GM23338 (cell line): ENCODE measurements at regions not wholly inside any gene's neighbourhood (a gene's known extent, or its start where the extent isn't known, plus 50 kb on each side); places are given as distances from the start of the nearest gene placed in this dataset.

Experiments used
- ATAC-seq: fragments of 200-7000 bp; cut with Tn5 transposase; 3 replicates; pipeline ENCODE4 v1.9.1; 2020
- DNase-seq: peaks from one replicate; pipeline ENCODE4 v3.0.0-alpha.2; 2015; ENCODE audit warnings: low spot score
- H2AFZ ChIP-seq: fragments of 200-600 bp; sonication (generic); 2 replicates; pipeline ENCODE4 v1.8.0; 2016; ENCODE audit warnings: antibody characterized with exemption, mild to moderate bottlenecking, moderate library complexity
- H3F3A ChIP-seq: fragments of 200-600 bp; sonication (generic); replicated peaks from 2 replicates; pipeline ENCODE4 v1.8.0; 2017; ENCODE audit warnings: antibody characterized with exemption, mixed run types, low read depth
- H3K27ac ChIP-seq: fragments of 200-600 bp; sonication (generic); 2 replicates; pipeline ENCODE4 v1.6.1; 2016; ENCODE audit warnings: low read depth
- H3K27me3 ChIP-seq: fragments of 200-600 bp; sonication (generic); 2 replicates; pipeline ENCODE4 v1.8.0; 2016; ENCODE audit warnings: mild to moderate bottlenecking, mixed run types, moderate library complexity; ENCODE audit not compliant: insufficient read depth
- H3K36me3 ChIP-seq: fragments of 200-600 bp; sonication (generic); 2 replicates; pipeline ENCODE4 v1.8.0; 2016; ENCODE audit warnings: mild to moderate bottlenecking; ENCODE audit not compliant: insufficient read depth
- H3K4me1 ChIP-seq: fragments of 200-600 bp; sonication (generic); 2 replicates; pipeline ENCODE4 v1.8.0; 2016; ENCODE audit warnings: mild to moderate bottlenecking, moderate library complexity; ENCODE audit not compliant: insufficient read depth
- H3K4me2 ChIP-seq: fragments of 200-600 bp; sonication (generic); 2 replicates; pipeline ENCODE4 v1.7.1; 2017; ENCODE audit warnings: mixed run types
- H3K4me3 ChIP-seq: fragments of 200-600 bp; sonication (generic); 2 replicates; pipeline ENCODE4 v1.6.1; 2016; ENCODE audit warnings: mixed run types
- H3K79me2 ChIP-seq: fragments of 200-600 bp; sonication (generic); replicated peaks from 2 replicates; pipeline ENCODE4 v1.8.0; 2017; ENCODE audit warnings: mild to moderate bottlenecking; ENCODE audit not compliant: insufficient read depth
- H3K9me2 ChIP-seq: fragments of 200-600 bp; sonication (generic); 2 replicates; pipeline ENCODE4 v1.8.0; 2017; ENCODE audit not compliant: insufficient read depth
- H4K20me1 ChIP-seq: fragments of 200-600 bp; sonication (generic); replicated peaks from 2 replicates; pipeline ENCODE4 v1.8.0; 2017; ENCODE audit warnings: mild to moderate bottlenecking; ENCODE audit not compliant: insufficient read depth
- H3K27ac Mint-ChIP-seq: 2 replicates; pipeline ENCODE4 v1.8.0; 2020; ENCODE audit warnings: inconsistent platforms, mild to moderate bottlenecking, moderate library complexity, mixed read lengths
- H3K27me3 Mint-ChIP-seq: 3 replicates; pipeline ENCODE4 v1.8.0; 2022; ENCODE audit warnings: low read depth, mild to moderate bottlenecking, moderate library complexity, mixed read lengths, inconsistent platforms; ENCODE audit not compliant: insufficient read depth, poor library complexity
- H3K36me3 Mint-ChIP-seq: 3 replicates; pipeline ENCODE4 v1.8.0; 2021; ENCODE audit warnings: low read depth, mild to moderate bottlenecking, inconsistent platforms, moderate library complexity, mixed read lengths
- H3K4me1 Mint-ChIP-seq: 3 replicates; pipeline ENCODE4 v1.8.0; 2020; ENCODE audit warnings: mild to moderate bottlenecking, inconsistent platforms, mixed read lengths
- H3K4me3 Mint-ChIP-seq: 3 replicates; pipeline ENCODE4 v1.8.0; 2021; ENCODE audit warnings: moderate library complexity, mild to moderate bottlenecking, inconsistent platforms, mixed read lengths
- H3K9me3 Mint-ChIP-seq: 3 replicates; pipeline ENCODE4 v1.8.0; 2020; ENCODE audit warnings: moderate library complexity, mild to moderate bottlenecking, inconsistent platforms, mixed read lengths
- CREB1 ChIP-seq: fragments of 250-450 bp; sonication (Bioruptor Pico); IDR thresholded peaks from 2 replicates; pipeline ENCODE4 v1.5.0; 2020; ENCODE audit warnings: low read depth, mild to moderate bottlenecking, moderate library complexity
- EZH2 ChIP-seq: fragments of 200-600 bp; sonication (generic); IDR thresholded peaks from one replicate; pipeline ENCODE4 v1.8.0; 2017; ENCODE audit warnings: antibody characterized with exemption, mild to moderate bottlenecking, low read depth; ENCODE audit not compliant: unreplicated experiment
- EZH2phosphoT487 ChIP-seq: fragments of 200-600 bp; sonication (generic); IDR thresholded peaks from one replicate; pipeline ENCODE4 v1.8.1; 2018; ENCODE audit warnings: antibody characterized with exemption; ENCODE audit not compliant: unreplicated experiment
- JUNB ChIP-seq: IDR thresholded peaks from one replicate; pipeline ENCODE4 v1.6.1; 2016; ENCODE audit warnings: antibody characterized with exemption; ENCODE audit not compliant: unreplicated experiment
- NANOG ChIP-seq: IDR thresholded peaks from 2 replicates; pipeline ENCODE4 v1.6.1; 2016; ENCODE audit warnings: antibody characterized with exemption, borderline replicate concordance
- POLR2AphosphoS5 ChIP-seq: IDR thresholded peaks from 2 replicates; pipeline ENCODE4 v1.6.1; 2016; ENCODE audit warnings: antibody characterized with exemption, low read depth
- REST ChIP-seq: IDR thresholded peaks from one replicate; pipeline ENCODE4 v1.6.1; 2018; ENCODE audit warnings: antibody characterized with exemption; ENCODE audit not compliant: unreplicated experiment
- STAT1 ChIP-seq: IDR thresholded peaks from one replicate; pipeline ENCODE4 v1.6.1; 2016; ENCODE audit warnings: antibody characterized with exemption; ENCODE audit not compliant: unreplicated experiment
- ZNF114 ChIP-seq: fragments of 250-450 bp; sonication (Bioruptor Pico); IDR thresholded peaks from 2 replicates; pipeline ENCODE4 v1.5.0; 2020; ENCODE audit warnings: mild to moderate bottlenecking, moderate library complexity
- ZNF331 ChIP-seq: fragments of 250-450 bp; sonication (Bioruptor Pico); IDR thresholded peaks from 2 replicates; pipeline ENCODE4 v1.5.0; 2020; ENCODE audit warnings: low read depth, mild to moderate bottlenecking, moderate library complexity
- TF ChIP-seq, protein P1 (sequence below): IDR thresholded peaks from 2 replicates; pipeline ENCODE4 v1.6.1; 2016; ENCODE audit warnings: antibody characterized with exemption
- TF ChIP-seq, protein P2 (sequence below), 2 experiments: fragments of 200-600 bp in 1 of 2; sonication (generic) in 1 of 2; conservative IDR thresholded peaks; 2 replicates each; pipeline versions ENCODE4 v1.5.1 to v1.6.1; 2016 to 2017; ENCODE audit warnings: antibody characterized with exemption in 2 of 2, low read depth in 2 of 2, mild to moderate bottlenecking in 2 of 2, moderate library complexity in 1 of 2
- TF ChIP-seq, protein P3 (sequence below): fragments of 250-450 bp; sonication (Bioruptor Pico); IDR thresholded peaks from 2 replicates; pipeline ENCODE4 v1.5.0; 2020; ENCODE audit warnings: mild to moderate bottlenecking, moderate library complexity

- Mint-ChIP-seq H3K27me3 (peaks cover 12% of the 10 kb centered on the region), H3K36me3 (peaks cover 18% of the 10 kb centered on the region), H3K9me3 (no peaks in the 10 kb centered on the region; the same call in 2 of the 3 replicates), H3K4me1 (peaks cover 22% of the 10 kb centered on the region), H3K4me3 (no peak overlapping the region; the same call in 2 of the 3 replicates), H3K27ac (no peak overlapping the region)
- Histone ChIP-seq H3K4me1 (peaks cover 3% of the 10 kb centered on the region; the same call in 1 of the 2 replicates), H2AFZ (no peak overlapping the region), H3K9me2 (no peaks in the 10 kb centered on the region), H3F3A (no peaks in the 10 kb centered on the region), H3K4me3 (no peak overlapping the region), H3K27ac (no peak overlapping the region), H3K79me2 (peaks cover 51% of the 10 kb centered on the region), H4K20me1 (no peaks in the 10 kb centered on the region; the same call in 1 of the 2 replicates), H3K27me3 (no peaks in the 10 kb centered on the region), H3K36me3 (no peaks in the 10 kb centered on the region), H3K4me2 (no peak overlapping the region)
- DNase-seq, result no peak
- TF ChIP-seq JUNB (no peak), ZNF331 (CRISPR knock-in tag) (no peak), EZH2 (no peak), NANOG (no peak), STAT1 (no peak), ZNF114 (CRISPR knock-in tag) (no peak), CREB1 (CRISPR knock-in tag) (no peak), REST (no peak), EZH2phosphoT487 (no peak), POLR2AphosphoS5 (no peak)
- TF ChIP-seq, protein P1, sequence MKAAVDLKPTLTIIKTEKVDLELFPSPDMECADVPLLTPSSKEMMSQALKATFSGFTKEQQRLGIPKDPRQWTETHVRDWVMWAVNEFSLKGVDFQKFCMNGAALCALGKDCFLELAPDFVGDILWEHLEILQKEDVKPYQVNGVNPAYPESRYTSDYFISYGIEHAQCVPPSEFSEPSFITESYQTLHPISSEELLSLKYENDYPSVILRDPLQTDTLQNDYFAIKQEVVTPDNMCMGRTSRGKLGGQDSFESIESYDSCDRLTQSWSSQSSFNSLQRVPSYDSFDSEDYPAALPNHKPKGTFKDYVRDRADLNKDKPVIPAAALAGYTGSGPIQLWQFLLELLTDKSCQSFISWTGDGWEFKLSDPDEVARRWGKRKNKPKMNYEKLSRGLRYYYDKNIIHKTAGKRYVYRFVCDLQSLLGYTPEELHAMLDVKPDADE, result no peak
- TF ChIP-seq, protein P2, sequence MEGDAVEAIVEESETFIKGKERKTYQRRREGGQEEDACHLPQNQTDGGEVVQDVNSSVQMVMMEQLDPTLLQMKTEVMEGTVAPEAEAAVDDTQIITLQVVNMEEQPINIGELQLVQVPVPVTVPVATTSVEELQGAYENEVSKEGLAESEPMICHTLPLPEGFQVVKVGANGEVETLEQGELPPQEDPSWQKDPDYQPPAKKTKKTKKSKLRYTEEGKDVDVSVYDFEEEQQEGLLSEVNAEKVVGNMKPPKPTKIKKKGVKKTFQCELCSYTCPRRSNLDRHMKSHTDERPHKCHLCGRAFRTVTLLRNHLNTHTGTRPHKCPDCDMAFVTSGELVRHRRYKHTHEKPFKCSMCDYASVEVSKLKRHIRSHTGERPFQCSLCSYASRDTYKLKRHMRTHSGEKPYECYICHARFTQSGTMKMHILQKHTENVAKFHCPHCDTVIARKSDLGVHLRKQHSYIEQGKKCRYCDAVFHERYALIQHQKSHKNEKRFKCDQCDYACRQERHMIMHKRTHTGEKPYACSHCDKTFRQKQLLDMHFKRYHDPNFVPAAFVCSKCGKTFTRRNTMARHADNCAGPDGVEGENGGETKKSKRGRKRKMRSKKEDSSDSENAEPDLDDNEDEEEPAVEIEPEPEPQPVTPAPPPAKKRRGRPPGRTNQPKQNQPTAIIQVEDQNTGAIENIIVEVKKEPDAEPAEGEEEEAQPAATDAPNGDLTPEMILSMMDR (conservative IDR thresholded peaks at IDR 0.05; ENCODE audit: low read depth in 2 of 2), result no peak
- TF ChIP-seq, protein P3, sequence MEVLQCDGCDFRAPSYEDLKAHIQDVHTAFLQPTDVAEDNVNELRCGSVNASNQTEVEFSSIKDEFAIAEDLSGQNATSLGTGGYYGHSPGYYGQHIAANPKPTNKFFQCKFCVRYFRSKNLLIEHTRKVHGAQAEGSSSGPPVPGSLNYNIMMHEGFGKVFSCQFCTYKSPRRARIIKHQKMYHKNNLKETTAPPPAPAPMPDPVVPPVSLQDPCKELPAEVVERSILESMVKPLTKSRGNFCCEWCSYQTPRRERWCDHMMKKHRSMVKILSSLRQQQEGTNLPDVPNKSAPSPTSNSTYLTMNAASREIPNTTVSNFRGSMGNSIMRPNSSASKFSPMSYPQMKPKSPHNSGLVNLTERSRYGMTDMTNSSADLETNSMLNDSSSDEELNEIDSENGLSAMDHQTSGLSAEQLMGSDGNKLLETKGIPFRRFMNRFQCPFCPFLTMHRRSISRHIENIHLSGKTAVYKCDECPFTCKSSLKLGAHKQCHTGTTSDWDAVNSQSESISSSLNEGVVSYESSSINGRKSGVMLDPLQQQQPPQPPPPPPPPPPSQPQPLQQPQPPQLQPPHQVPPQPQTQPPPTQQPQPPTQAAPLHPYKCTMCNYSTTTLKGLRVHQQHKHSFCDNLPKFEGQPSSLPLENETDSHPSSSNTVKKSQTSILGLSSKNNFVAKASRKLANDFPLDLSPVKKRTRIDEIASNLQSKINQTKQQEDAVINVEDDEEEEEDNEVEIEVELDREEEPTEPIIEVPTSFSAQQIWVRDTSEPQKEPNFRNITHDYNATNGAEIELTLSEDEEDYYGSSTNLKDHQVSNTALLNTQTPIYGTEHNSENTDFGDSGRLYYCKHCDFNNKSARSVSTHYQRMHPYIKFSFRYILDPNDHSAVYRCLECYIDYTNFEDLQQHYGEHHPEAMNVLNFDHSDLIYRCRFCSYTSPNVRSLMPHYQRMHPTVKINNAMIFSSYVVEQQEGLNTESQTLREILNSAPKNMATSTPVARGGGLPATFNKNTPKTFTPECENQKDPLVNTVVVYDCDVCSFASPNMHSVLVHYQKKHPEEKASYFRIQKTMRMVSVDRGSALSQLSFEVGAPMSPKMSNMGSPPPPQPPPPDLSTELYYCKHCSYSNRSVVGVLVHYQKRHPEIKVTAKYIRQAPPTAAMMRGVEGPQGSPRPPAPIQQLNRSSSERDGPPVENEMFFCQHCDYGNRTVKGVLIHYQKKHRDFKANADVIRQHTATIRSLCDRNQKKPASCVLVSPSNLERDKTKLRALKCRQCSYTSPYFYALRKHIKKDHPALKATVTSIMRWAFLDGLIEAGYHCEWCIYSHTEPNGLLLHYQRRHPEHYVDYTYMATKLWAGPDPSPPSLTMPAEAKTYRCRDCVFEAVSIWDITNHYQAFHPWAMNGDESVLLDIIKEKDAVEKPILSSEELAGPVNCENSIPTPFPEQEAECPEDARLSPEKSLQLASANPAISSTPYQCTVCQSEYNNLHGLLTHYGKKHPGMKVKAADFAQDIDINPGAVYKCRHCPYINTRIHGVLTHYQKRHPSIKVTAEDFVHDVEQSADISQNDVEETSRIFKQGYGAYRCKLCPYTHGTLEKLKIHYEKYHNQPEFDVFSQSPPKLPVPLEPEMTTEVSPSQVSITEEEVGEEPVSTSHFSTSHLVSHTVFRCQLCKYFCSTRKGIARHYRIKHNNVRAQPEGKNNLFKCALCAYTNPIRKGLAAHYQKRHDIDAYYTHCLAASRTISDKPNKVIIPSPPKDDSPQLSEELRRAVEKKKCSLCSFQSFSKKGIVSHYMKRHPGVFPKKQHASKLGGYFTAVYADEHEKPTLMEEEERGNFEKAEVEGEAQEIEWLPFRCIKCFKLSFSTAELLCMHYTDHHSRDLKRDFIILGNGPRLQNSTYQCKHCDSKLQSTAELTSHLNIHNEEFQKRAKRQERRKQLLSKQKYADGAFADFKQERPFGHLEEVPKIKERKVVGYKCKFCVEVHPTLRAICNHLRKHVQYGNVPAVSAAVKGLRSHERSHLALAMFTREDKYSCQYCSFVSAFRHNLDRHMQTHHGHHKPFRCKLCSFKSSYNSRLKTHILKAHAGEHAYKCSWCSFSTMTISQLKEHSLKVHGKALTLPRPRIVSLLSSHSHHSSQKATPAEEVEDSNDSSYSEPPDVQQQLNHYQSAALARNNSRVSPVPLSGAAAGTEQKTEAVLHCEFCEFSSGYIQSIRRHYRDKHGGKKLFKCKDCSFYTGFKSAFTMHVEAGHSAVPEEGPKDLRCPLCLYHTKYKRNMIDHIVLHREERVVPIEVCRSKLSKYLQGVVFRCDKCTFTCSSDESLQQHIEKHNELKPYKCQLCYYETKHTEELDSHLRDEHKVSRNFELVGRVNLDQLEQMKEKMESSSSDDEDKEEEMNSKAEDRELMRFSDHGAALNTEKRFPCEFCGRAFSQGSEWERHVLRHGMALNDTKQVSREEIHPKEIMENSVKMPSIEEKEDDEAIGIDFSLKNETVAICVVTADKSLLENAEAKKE (CRISPR knock-in tag), result no peak
- ATAC-seq, result no peak
Observed at GRCh38 chr2:120852200-120852815, 116.6 kb downstream of the GLI2 start.
